Smooth muscle cell (in vitro differentiated cells): ENCODE measurements at regions not wholly inside any gene's neighbourhood (a gene's known extent, or its start where the extent isn't known, plus 50 kb on each side); places are given as distances from the start of the nearest gene placed in this dataset.
A peak's percentile ranks its signal among the peaks of the same experiment; 100 is the strongest.

Source experiments
- DNase-seq: peaks from one replicate; lab custom pipeline; 2025; ENCODE audit not compliant: unreplicated experiment; lab: John Stamatoyannopoulos, UW
- H2AFZ ChIP-seq: fragments of 200-600 bp; sonication (generic); 2 replicates; pipeline ENCODE4 v1.6.0; 2016; ENCODE audit warnings: antibody characterized with exemption, low read depth, mild to moderate bottlenecking
- H3F3A ChIP-seq: fragments of 200-600 bp; sonication (generic); 2 replicates; pipeline ENCODE4 v1.6.0; 2017; ENCODE audit warnings: antibody characterized with exemption, low read depth
- H3K27ac ChIP-seq: fragments of 200-600 bp; sonication (generic); 2 replicates; pipeline ENCODE4 v1.5.1; 2016; ENCODE audit warnings: low read depth, mild to moderate bottlenecking
- H3K27me3 ChIP-seq: fragments of 200-600 bp; sonication (generic); 2 replicates; pipeline ENCODE4 v1.6.1; 2016; ENCODE audit warnings: low read depth, mild to moderate bottlenecking
- H3K36me3 ChIP-seq: fragments of 200-600 bp; sonication (generic); 2 replicates; pipeline ENCODE4 v1.5.1; 2016; ENCODE audit warnings: low read depth
- H3K4me1 ChIP-seq: fragments of 200-600 bp; sonication (generic); 2 replicates; pipeline ENCODE4 v1.5.1; 2016; ENCODE audit warnings: low read depth
- H3K4me2 ChIP-seq: fragments of 200-600 bp; sonication (generic); 2 replicates; pipeline ENCODE4 v1.6.0; 2016; ENCODE audit warnings: mild to moderate bottlenecking
- H3K4me3 ChIP-seq: fragments of 200-600 bp; sonication (generic); 2 replicates; pipeline ENCODE4 v1.5.1; 2016; ENCODE audit warnings: mild to moderate bottlenecking
- H3K79me2 ChIP-seq: fragments of 200-600 bp; sonication (generic); 2 replicates; pipeline ENCODE4 v1.6.0; 2016; ENCODE audit warnings: low read depth, mild to moderate bottlenecking
- H3K9ac ChIP-seq: fragments of 200-600 bp; sonication (generic); 2 replicates; pipeline ENCODE4 v1.6.0; 2016; ENCODE audit warnings: low read depth
- H3K9me3 ChIP-seq: fragments of 200-600 bp; sonication (generic); replicated peaks from 2 replicates; pipeline ENCODE4 v1.5.1; 2016; ENCODE audit warnings: low read depth
- H4K20me1 ChIP-seq: fragments of 200-600 bp; sonication (generic); 2 replicates; pipeline ENCODE4 v1.6.0; 2016; ENCODE audit warnings: low read depth
- CTCF ChIP-seq: fragments of 200-600 bp; sonication (generic); IDR thresholded peaks from 2 replicates; pipeline ENCODE4 v1.5.1; 2017; ENCODE audit warnings: borderline replicate concordance, mild to moderate bottlenecking, antibody characterized with exemption; ENCODE audit not compliant: insufficient read depth, poor library complexity, severe bottlenecking
- WGBS: methylation state at CpG from one replicate; pipeline ENCODE4 v1.1.7; 2016; ENCODE audit warnings: low lambda C conversion rate; 5-methylcytosine and 5-hydroxymethylcytosine counted together

- H2AFZ ChIP-seq = no peak overlapping the region
- H3K27me3 ChIP-seq = peaks cover 11% of the 10 kb centered on the region
- no peaks in the 10 kb centered on the region for H3K79me2 ChIP-seq
- no peaks in the 10 kb centered on the region for H4K20me1 ChIP-seq
- no peak for TF ChIP-seq CTCF
- no peak overlapping the region for H3K27ac ChIP-seq
- no peaks in the 10 kb centered on the region for H3K4me1 ChIP-seq
- H3K9me3 ChIP-seq = no peaks in the 10 kb centered on the region
- no peak for DNase-seq
- H3F3A ChIP-seq = no peaks in the 10 kb centered on the region
- H3K36me3 ChIP-seq = no peaks in the 10 kb centered on the region
- no peak overlapping the region for H3K9ac ChIP-seq
- WGBS = 90% methylated on average over 4 of the region's 4 CpGs
- no peak overlapping the region for H3K4me3 ChIP-seq
- no peak overlapping the region for H3K4me2 ChIP-seq
Measured at GRCh38 chr7:32364581-32364980, 125.6 kb downstream of the LSM5 start.

- H3K4me3 ChIP-seq = no peak overlapping the region
- no peak overlapping the region for H2AFZ ChIP-seq
- H3K27ac ChIP-seq = no peak overlapping the region
- H3K36me3 ChIP-seq = no peaks in the 10 kb centered on the region
- H3F3A ChIP-seq = no peaks in the 10 kb centered on the region
- no peaks in the 10 kb centered on the region for H3K4me1 ChIP-seq
- H3K4me2 ChIP-seq = no peak overlapping the region
- no peaks in the 10 kb centered on the region for H4K20me1 ChIP-seq
- H3K79me2 ChIP-seq = no peaks in the 10 kb centered on the region
- WGBS = 94% methylated on average over 5 of the region's 5 CpGs
- no peak for TF ChIP-seq CTCF
- H3K9ac ChIP-seq = no peak overlapping the region
- H3K27me3 ChIP-seq = peaks cover 23% of the 10 kb centered on the region
- no peaks in the 10 kb centered on the region for H3K9me3 ChIP-seq
- DNase-seq = no peak
Measured at GRCh38 chr7:32360127-32360526, 130.1 kb downstream of the LSM5 start.

- no peak overlapping the region for H3K4me2 ChIP-seq
- WGBS = 50% methylated on average over 8 of the region's 8 CpGs
- TF ChIP-seq CTCF = peak; percentile 10
Measured at GRCh38 chr7:32357535-32358277, 132.5 kb downstream of the LSM5 start.

More at GRCh38 chr7:32357535-32358277, 132.5 kb downstream of the LSM5 start:
- Histone ChIP-seq H3K36me3 (no peaks in the 10 kb centered on the region), H3K9me3 (no peaks in the 10 kb centered on the region), H3F3A (no peaks in the 10 kb centered on the region), H4K20me1 (no peaks in the 10 kb centered on the region), H3K79me2 (no peaks in the 10 kb centered on the region), H3K9ac (no peak overlapping the region), H3K4me1 (no peaks in the 10 kb centered on the region), H3K4me3 (no peak overlapping the region), H3K27ac (no peak overlapping the region), H3K27me3 (peaks cover 20% of the 10 kb centered on the region), H2AFZ (no peak overlapping the region)
- no peak for DNase-seq
